DMS114 treated with DMSO at 0.1 percent for 48 hours (cell line): ENCODE measurements at regions not wholly inside any gene's neighbourhood (a gene's known extent, or its start where the extent isn't known, plus 50 kb on each side); places are given as distances from the start of the nearest gene placed in this dataset.
"Not testable (repeated sequence)": the region's sequence is repeated elsewhere in the genome, so short reads cannot be mapped to it uniquely, and the experiment has no call there.

ENCODE experiments used
- DNase-seq: peaks from one replicate; lab custom pipeline; 2025; ENCODE audit not compliant: unreplicated experiment; lab: John Stamatoyannopoulos, UW

GRCh38 chr3:99322551-99322950, 315.8 kb upstream of the COL8A1 start:
- no peak for DNase-seq

GRCh38 chr3:99321261-99321660, 317.1 kb upstream of the COL8A1 start:
- DNase-seq: no peak

DNA sequence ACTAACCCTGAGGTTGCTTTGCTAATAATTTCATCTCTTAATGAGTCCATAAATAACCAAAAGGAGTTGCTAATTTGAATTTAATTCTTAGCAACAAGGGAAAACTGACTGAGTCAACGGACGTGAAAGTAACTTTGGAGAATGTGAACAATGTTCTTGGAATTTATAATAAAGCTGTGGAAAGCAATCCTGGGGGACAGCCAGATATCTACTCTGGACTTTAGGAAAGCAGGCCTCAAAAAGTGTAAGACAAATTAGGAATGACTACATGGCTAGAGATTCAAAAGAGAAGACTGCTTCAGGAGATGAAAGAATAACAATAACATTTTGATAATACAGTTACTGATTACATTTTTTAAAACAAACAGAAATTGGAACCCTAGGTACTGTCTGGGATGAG, 318.4 kb upstream of the COL8A1 start:
- no peak for DNase-seq

- no peak for DNase-seq
Observed at GRCh38 chr3:99319450-99319849, 318.9 kb upstream of the COL8A1 start.

DNA sequence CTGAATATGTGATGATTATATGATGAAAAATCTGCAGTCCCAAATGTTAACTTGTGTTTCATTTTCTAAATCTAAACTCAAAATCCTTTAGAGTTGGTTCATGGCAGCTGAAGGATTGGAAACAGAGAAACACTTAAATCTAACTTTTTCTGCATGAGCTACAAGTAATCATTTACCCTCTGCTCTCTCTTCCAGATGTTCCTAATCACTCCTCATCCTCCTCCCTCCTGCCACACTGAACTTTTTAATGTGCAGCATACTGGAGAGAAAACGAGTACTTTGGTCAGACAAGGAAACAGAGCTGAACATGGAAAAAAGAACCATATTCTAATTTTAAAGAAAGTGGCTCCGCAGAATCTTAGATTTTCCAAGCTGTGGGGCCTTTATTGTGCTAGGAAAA, 321.2 kb upstream of the COL8A1 start:
- DNase-seq: no peak

DNA sequence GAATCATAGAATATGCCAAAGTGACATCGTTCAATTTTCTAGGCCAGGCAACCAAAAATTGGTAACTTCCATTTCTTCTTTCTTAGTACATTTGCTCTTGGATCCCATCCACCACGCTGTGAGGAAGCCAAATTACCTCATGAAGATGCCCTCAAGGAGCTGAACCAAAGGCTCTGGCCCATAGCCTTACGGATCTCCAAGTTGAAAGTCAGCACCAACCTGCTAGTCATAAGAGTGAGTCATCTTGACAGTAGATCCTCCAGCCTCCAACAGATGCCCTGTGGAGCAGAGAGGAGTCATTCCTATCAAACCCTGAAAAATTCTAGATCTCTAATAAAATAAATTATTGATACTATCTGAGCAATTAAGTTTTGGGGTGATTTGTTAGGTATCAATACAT, 322.5 kb upstream of the COL8A1 start:
- DNase-seq: no peak

DNA sequence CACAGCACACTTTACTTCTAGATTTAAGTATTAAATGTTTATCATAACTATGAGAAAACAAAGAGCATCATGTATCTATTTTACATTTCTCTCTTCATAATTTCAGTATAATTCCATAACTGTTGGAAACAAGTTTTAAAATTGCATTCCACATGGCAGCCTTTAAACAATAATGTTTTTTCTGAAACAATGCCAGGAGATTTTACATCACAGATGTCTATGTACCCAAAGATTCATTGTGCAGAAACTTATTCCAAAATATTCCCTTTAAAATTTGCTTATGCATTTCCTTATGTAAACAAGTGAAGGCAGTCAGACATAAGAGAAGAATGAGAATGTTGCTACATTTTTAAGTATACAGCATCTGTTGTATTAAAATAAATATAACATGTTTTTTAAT, 324.9 kb upstream of the COL8A1 start:
- DNase-seq: no peak

- no peak for DNase-seq
Observed at GRCh38 chr3:99298661-99299060, 339.7 kb upstream of the COL8A1 start.

DNA sequence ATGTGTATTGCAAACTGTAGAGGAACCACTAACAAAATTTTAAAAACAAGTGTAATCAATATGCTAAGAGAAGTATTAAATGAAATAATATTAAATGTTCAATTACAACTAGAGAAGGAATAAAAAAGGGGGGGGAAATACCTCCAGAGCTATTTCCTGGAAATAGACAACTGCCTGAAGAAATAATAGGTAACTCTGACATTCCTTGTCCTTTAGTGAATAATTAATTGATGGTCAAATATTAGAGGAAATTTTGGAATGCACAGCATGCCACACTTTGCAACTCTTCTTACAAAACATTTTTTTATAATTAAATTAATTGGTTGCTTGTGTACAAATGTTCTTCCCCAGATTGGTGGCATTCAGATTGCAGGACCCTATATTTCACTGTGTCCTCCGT, 342.6 kb upstream of the COL8A1 start:
- no peak for DNase-seq

- DNase-seq: not testable (repeated sequence)
Observed at GRCh38 chr3:99294092-99294491, 344.3 kb upstream of the COL8A1 start.

- DNase-seq: no peak
Observed at GRCh38 chr3:99287876-99288275, 350.5 kb upstream of the COL8A1 start.

DNA sequence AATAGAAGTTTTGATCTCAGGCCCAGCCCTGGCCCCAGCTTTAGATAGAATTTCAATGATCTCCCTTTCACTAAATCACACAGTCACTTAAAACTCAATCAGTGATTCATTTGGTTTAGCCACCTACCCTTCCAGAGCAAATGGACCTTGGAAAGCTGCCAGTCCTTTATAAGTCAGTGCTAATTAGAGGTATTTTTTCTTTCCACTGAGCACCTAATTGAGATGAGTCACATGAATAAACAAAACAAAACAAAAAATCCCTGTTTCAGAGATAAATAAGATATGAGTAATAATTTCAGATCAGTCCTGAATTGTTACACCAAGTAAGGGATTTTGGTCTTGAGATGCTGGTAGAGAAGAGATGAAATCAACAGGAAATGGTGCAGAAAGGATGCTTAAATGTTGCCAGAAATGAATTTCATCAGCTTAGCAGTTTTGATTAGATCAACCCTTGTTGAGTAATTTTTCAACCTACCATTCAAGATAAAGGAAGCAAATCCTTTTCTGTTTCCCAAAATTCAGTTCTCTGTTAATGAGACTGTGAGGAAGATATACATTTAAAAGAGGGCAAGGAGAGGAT, 352.0 kb upstream of the COL8A1 start:
- DNase-seq: no peak

DNA sequence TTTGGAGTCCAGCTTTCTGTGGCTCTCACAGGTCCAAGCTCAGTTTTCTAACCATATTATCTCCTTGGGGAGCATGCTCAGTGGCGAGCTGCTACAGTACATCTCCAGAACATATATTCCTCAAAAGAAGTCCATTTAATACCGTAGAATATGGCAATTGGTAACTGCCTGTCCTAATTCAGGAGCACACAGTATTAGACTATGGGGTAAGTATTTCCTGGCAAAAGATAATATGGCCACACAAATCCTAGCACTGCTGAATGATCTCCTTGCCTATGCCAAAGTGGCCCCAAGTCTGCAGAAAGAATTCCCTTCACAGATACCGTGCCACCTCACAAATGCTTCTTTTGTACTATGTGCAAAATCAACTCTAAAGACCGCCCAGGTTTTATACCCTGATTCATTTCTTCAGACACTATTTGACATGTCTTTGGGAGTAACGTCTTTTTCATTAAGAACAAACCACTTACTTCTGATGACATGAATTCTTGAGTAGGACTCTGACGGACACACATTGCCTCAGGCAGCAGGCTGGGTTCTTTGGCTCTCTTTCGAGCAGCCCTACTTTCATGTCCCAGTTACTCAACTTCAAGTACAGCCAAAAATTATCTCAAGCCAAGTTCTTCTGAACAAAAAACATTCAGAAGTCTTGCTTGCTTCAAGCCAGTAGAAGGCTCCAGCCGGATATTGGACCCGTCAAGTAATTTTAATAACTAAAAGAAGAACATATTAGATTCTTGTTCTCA, 368.3 kb upstream of the DCBLD2 start:
- no peak for DNase-seq

GRCh38 chr3:99256788-99257187, 355.3 kb upstream of the DCBLD2 start:
- no peak for DNase-seq

DNA sequence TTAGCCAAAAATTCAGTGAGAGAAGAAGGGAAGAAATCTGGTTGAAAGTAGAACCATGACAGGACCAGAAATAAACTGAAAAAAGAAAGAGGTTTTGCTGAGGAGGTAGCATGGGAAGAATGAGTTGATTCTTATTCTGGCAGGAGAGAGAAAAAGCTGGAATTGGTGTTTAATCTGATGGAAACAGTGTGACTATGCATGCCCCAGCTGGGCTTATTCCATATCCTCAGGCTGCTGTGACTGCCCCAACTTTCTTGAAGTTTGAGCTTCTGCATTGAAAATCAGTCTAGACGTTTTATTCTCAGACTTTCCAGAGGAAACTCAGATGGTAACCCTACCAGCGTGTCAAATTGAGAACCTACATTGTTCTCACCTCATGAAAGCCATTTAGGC, 352.5 kb upstream of the DCBLD2 start:
- DNase-seq: no peak

GRCh38 chr3:99250821-99251355, 349.4 kb upstream of the DCBLD2 start:
- DNase-seq: no peak

DNA sequence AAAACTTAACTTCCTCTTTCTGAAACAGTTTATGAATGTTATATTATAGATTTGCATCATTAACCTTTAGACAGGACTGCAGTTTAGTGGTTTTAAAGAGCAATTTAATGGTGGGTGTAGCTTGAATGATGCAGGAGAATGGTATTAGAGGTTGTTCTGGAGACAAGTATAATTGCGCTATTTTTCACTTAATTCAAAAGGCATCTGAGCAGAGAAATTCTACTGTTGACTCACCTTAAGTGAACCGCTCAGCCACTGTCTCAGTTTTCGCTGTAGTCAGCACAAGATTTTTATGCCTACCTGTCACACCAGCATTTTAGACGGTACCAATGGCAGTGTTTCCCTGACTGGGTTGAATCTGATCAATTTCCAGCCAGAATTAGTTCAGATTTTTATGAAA, 348.8 kb upstream of the DCBLD2 start:
- no peak for DNase-seq

DNA sequence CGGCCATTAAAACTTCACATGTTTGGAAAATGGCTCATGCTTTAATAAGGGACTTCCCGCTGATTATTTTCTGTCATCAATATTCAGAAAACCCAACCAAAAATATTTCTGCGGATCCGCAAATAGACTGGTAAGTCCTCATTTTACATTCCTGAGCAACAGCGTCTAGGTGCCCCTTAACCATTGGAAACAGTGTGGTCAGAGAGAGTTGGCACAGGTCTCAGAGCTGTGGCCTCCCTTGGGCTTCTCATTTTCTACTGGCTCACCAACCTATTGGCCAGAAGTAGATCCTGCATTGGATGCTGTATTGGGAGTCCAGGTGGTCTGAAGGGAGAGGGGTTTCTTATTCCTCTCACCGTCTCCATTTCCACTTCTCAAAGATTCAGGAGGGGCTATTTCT, 348.1 kb upstream of the DCBLD2 start:
- DNase-seq: no peak

DNA sequence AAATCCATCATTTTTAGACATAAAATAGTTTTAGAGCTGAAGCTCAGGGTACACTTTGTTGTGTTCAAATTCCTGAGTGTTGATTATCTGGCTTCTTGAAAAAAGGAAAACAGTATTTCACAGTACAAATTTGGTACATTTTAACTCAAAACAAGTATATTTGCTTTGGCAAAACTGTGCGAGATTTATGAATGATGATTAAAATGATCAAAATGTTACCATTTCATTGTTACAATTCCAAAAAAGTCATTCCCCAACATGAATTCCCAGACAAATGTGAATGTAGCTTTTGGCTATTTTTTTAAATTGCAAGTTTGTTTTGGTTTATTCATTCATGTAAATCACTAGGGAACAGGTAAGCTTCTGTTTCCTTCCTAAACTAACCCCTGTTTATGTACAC, 347.4 kb upstream of the DCBLD2 start:
- DNase-seq: no peak

GRCh38 chr3:99248130-99248529, 346.6 kb upstream of the DCBLD2 start:
- no peak for DNase-seq

- DNase-seq: no peak
Observed at GRCh38 chr3:99246010-99246654, 344.6 kb upstream of the DCBLD2 start.

- no peak for DNase-seq
Observed at GRCh38 chr3:99242271-99242670, 340.8 kb upstream of the DCBLD2 start.
